PC-3 (cell line): ENCODE measurements at regions not wholly inside any gene's neighbourhood (a gene's known extent, or its start where the extent isn't known, plus 50 kb on each side); places are given as distances from the start of the nearest gene placed in this dataset.

Source experiments
- EZH2 ChIP-seq: fragments of 300-600 bp; sonication (generic); IDR thresholded peaks from one replicate; pipeline ENCODE4 v1.6.1; 2017; ENCODE audit warnings: antibody characterized with exemption, mild to moderate bottlenecking, low read length; ENCODE audit not compliant: unreplicated experiment
- EZH2phosphoT487 ChIP-seq: fragments of 300-600 bp; sonication (generic); IDR thresholded peaks from 2 replicates; pipeline ENCODE4 v1.6.1; 2018; ENCODE audit warnings: mild to moderate bottlenecking, antibody characterized with exemption, low read length, borderline replicate concordance
- TF ChIP-seq, protein P1 (sequence below): fragments of 300-600 bp; sonication (generic); conservative IDR thresholded peaks from 2 replicates; pipeline ENCODE4 v1.5.1; 2017; ENCODE audit warnings: antibody characterized with exemption, low read depth, mild to moderate bottlenecking, low read length

DNA sequence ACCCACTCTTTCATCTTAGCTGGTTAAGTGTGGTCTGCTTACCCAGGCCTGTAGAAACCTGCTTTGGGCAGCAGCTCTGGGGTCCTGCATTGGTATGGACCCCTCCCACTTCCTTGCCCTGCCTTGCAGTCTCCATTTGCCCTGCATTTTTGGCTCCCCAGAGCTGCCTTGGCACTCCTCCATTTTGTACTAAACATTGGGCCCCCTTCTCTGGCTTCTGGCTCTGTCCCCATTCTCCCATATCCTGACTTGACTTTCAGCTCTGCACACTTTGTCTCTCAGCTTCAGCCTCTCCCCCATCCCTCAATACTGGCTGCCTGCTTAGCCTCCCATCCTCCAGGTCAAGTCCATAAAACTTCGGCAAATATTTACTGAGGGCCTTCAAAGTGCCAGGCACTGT, 145.5 kb upstream of the PELI1 start:
- TF ChIP-seq, protein P1, sequence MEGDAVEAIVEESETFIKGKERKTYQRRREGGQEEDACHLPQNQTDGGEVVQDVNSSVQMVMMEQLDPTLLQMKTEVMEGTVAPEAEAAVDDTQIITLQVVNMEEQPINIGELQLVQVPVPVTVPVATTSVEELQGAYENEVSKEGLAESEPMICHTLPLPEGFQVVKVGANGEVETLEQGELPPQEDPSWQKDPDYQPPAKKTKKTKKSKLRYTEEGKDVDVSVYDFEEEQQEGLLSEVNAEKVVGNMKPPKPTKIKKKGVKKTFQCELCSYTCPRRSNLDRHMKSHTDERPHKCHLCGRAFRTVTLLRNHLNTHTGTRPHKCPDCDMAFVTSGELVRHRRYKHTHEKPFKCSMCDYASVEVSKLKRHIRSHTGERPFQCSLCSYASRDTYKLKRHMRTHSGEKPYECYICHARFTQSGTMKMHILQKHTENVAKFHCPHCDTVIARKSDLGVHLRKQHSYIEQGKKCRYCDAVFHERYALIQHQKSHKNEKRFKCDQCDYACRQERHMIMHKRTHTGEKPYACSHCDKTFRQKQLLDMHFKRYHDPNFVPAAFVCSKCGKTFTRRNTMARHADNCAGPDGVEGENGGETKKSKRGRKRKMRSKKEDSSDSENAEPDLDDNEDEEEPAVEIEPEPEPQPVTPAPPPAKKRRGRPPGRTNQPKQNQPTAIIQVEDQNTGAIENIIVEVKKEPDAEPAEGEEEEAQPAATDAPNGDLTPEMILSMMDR = no peak
- no peak for TF ChIP-seq EZH2
- no peak for TF ChIP-seq EZH2phosphoT487
